ENCODE measurements at regions not wholly inside any gene's neighbourhood (a gene's known extent, or its start where the extent isn't known, plus 50 kb on each side); places are given as distances from the start of the nearest gene placed in this dataset.
"Not testable (repeated sequence)": the region's sequence is repeated elsewhere in the genome, so short reads cannot be mapped to it uniquely, and the experiment has no call there.

DNA sequence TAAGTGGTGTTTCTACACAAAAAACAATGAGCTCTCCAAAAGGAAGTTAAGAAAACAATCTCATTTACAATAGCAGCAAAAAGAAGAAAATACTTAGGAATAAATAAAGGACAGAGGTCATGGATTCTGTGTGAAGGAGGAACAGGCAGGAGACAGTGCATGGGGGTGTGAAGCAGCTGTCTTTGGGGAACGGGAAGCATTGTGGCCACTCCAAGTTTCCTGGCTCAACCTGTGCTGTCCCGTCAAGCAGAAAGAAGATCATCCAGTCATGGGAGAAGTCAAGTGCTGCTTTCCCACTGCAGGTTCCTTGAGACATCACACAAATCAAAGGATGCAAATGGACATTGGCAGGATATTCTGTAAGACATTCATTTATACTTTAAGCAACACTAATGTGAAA is 66.1 kb upstream of the MAML3 start:
- H3K4me2 ChIP-seq (ENCODE audit: low read length): no peak overlapping the region

DNA sequence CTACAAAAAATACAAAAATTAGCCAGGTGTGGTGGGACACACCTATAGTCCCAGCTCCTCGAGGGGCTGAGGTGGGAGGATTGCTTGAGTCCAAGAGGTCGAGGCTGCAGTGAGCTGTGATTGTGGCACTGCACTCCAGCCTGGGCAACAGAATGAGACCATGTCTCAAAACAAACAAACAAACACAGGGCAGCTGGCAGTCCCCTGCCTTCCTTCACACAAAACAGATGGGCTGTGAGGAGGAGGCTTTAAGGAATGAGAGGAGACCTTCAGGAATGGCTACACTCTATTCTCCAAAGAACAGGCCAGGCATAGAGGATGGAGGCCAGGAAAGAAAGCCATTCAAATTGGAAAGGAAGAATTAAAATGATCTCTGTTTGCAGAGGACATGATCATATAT is 65.6 kb upstream of the MAML3 start:
- no peaks in the 10 kb centered on the region for H3K36me3 ChIP-seq (ENCODE audit: control insufficient read depth, low read length)
- H3K79me2 ChIP-seq (ENCODE audit: control insufficient read depth, low read length): no peaks in the 10 kb centered on the region
- no peaks in the 10 kb centered on the region for H3K4me1 ChIP-seq (ENCODE audit: control insufficient read depth, low read length)
- no peak overlapping the region for H3K4me2 ChIP-seq (ENCODE audit: low read length)
- no peaks in the 10 kb centered on the region for H3K9me3 ChIP-seq (ENCODE audit: control insufficient read depth, insufficient read depth, low read length)
- no peaks in the 10 kb centered on the region for H3K27me3 ChIP-seq (ENCODE audit: control insufficient read depth, low read length)
- no peaks in the 10 kb centered on the region for H3K9me2 ChIP-seq (replicated peaks; ENCODE audit: control insufficient read depth, low read length)
- H3K4me3 ChIP-seq (ENCODE audit: low read length): no peak overlapping the region
- TF ChIP-seq, protein P1, sequence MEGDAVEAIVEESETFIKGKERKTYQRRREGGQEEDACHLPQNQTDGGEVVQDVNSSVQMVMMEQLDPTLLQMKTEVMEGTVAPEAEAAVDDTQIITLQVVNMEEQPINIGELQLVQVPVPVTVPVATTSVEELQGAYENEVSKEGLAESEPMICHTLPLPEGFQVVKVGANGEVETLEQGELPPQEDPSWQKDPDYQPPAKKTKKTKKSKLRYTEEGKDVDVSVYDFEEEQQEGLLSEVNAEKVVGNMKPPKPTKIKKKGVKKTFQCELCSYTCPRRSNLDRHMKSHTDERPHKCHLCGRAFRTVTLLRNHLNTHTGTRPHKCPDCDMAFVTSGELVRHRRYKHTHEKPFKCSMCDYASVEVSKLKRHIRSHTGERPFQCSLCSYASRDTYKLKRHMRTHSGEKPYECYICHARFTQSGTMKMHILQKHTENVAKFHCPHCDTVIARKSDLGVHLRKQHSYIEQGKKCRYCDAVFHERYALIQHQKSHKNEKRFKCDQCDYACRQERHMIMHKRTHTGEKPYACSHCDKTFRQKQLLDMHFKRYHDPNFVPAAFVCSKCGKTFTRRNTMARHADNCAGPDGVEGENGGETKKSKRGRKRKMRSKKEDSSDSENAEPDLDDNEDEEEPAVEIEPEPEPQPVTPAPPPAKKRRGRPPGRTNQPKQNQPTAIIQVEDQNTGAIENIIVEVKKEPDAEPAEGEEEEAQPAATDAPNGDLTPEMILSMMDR (IDR thresholded peaks at IDR 0.05; ENCODE audit: low read depth, low read length, poor library complexity, severe bottlenecking): no peak
- no peak for TF ChIP-seq EZH2phosphoT487 (IDR thresholded peaks at IDR 0.05; ENCODE audit: borderline replicate concordance, low read length)
- H3F3A ChIP-seq (ENCODE audit: control insufficient read depth, insufficient read depth): no peaks in the 10 kb centered on the region
- H3K27ac ChIP-seq (ENCODE audit: low read depth, low read length): no peak overlapping the region
- no peaks in the 10 kb centered on the region for H4K20me1 ChIP-seq (ENCODE audit: control insufficient read depth, insufficient read depth, low read depth, low read length)

More for the DNA sequence above, 66.1 kb upstream of the MAML3 start:
- no peaks in the 10 kb centered on the region for H3K27me3 ChIP-seq (ENCODE audit: control insufficient read depth, low read length)
- H3K36me3 ChIP-seq (ENCODE audit: control insufficient read depth, low read length): no peaks in the 10 kb centered on the region
- no peaks in the 10 kb centered on the region for H3K9me2 ChIP-seq (replicated peaks; ENCODE audit: control insufficient read depth, low read length)
- no peaks in the 10 kb centered on the region for H3K4me1 ChIP-seq (ENCODE audit: control insufficient read depth, low read length)
- no peaks in the 10 kb centered on the region for H3F3A ChIP-seq (ENCODE audit: control insufficient read depth, insufficient read depth)
- no peaks in the 10 kb centered on the region for H3K9me3 ChIP-seq (ENCODE audit: control insufficient read depth, insufficient read depth, low read length)
- no peak overlapping the region for H3K27ac ChIP-seq (ENCODE audit: low read depth, low read length)
- H3K79me2 ChIP-seq (ENCODE audit: control insufficient read depth, low read length): no peaks in the 10 kb centered on the region
- TF ChIP-seq, protein P1 (IDR thresholded peaks at IDR 0.05; ENCODE audit: low read depth, low read length, poor library complexity, severe bottlenecking): no peak
- TF ChIP-seq EZH2phosphoT487 (IDR thresholded peaks at IDR 0.05; ENCODE audit: borderline replicate concordance, low read length): no peak
- H4K20me1 ChIP-seq (ENCODE audit: control insufficient read depth, insufficient read depth, low read depth, low read length): no peaks in the 10 kb centered on the region
- no peak overlapping the region for H3K4me3 ChIP-seq (ENCODE audit: low read length)

DNA sequence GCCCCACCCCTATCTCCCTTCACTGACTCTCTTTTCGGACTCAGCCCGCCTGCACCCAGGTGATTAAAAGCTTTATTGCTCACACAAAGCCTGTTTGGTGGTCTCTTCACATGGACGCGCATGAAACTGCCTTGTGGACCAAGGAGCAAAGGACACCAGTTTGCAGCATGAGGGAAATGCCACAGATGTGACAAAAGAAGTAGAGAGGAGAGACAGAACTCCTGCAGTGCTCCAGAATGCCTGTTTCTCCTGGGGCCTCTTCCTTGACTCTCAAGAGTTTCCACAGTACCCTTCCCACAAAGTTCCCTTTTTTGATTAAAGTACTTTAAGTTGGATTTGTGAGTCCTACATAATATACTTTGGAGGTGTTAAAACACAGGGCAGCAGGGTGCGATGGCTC is 65.1 kb upstream of the MAML3 start:
- not testable (repeated sequence) for H3K27me3 ChIP-seq (ENCODE audit: control insufficient read depth, low read length); H4K20me1 ChIP-seq (ENCODE audit: control insufficient read depth, insufficient read depth, low read depth, low read length); H3K36me3 ChIP-seq (ENCODE audit: control insufficient read depth, low read length); H3K27ac ChIP-seq (ENCODE audit: low read depth, low read length); H3K9me2 ChIP-seq (replicated peaks; ENCODE audit: control insufficient read depth, low read length); H3K9me3 ChIP-seq (ENCODE audit: control insufficient read depth, insufficient read depth, low read length); H3K4me2 ChIP-seq (ENCODE audit: low read length); H3K4me1 ChIP-seq (ENCODE audit: control insufficient read depth, low read length); H3K79me2 ChIP-seq (ENCODE audit: control insufficient read depth, low read length); H3K4me3 ChIP-seq (ENCODE audit: low read length); H3F3A ChIP-seq (ENCODE audit: control insufficient read depth, insufficient read depth)

DNA sequence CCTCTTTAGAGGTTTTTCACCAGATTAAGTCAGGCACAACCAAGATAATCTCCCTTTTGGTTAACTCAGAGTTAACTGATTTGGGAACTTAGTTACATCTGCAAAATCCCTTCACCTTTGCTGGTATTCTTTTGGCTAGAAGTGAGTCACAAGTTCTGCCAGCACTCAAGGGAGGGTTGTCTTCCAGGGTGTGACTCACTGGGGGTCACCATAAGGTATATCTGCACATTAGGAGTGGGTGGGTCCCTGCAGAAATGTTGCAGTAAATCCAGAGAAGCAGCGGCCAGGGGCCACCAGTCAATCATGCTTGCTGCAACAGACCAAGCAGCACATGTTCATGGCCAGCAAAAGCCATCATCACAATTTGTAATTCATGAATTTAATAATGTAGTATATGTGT is 59.8 kb upstream of the MAML3 start:
- Histone ChIP-seq H3K9me2 (replicated peaks; ENCODE audit: control insufficient read depth, low read length) (no peaks in the 10 kb centered on the region), H3K27ac (ENCODE audit: low read depth, low read length) (no peak overlapping the region), H3K4me2 (ENCODE audit: low read length) (no peak overlapping the region), H3F3A (ENCODE audit: control insufficient read depth, insufficient read depth) (no peaks in the 10 kb centered on the region), H3K27me3 (ENCODE audit: control insufficient read depth, low read length) (peaks cover 2% of the 10 kb centered on the region; the same call in 1 of the 2 replicates), H4K20me1 (ENCODE audit: control insufficient read depth, insufficient read depth, low read depth, low read length) (no peaks in the 10 kb centered on the region), H3K9me3 (ENCODE audit: control insufficient read depth, insufficient read depth, low read length) (no peaks in the 10 kb centered on the region), H3K4me1 (ENCODE audit: control insufficient read depth, low read length) (no peaks in the 10 kb centered on the region), H3K36me3 (ENCODE audit: control insufficient read depth, low read length) (no peaks in the 10 kb centered on the region), H3K4me3 (ENCODE audit: low read length) (no peak overlapping the region), H3K79me2 (ENCODE audit: control insufficient read depth, low read length) (no peaks in the 10 kb centered on the region)
- no peak for TF ChIP-seq EZH2phosphoT487 (IDR thresholded peaks at IDR 0.05; ENCODE audit: borderline replicate concordance, low read length)
- TF ChIP-seq, protein P1 (IDR thresholded peaks at IDR 0.05; ENCODE audit: low read depth, low read length, poor library complexity, severe bottlenecking): no peak

Data from DOHH2 (cell line).